HEK293T (cell line): ENCODE measurements at regions not wholly inside any gene's neighbourhood (a gene's known extent, or its start where the extent isn't known, plus 50 kb on each side); places are given as distances from the start of the nearest gene placed in this dataset.

Source experiments
- CTBP1 ChIP-seq: fragments of 450-650 bp; IDR thresholded peaks from 2 replicates; pipeline ENCODE4 v1.6.1; 2016; ENCODE audit warnings: borderline replicate concordance
- FOXK2 ChIP-seq: fragments of 450-650 bp; IDR thresholded peaks from 2 replicates; pipeline ENCODE4 v1.6.1; 2016; ENCODE audit warnings: mild to moderate bottlenecking
- FOXM1 ChIP-seq: fragments of 450-650 bp; IDR thresholded peaks from 2 replicates; pipeline ENCODE4 v1.6.1; 2017; ENCODE audit warnings: mild to moderate bottlenecking, borderline replicate concordance
- HDGF ChIP-seq: fragments of 450-650 bp; IDR thresholded peaks from 2 replicates; pipeline ENCODE4 v1.6.1; 2017; ENCODE audit warnings: antibody characterized with exemption, borderline replicate concordance
- SP1 ChIP-seq: fragments of 450-650 bp; IDR thresholded peaks from 2 replicates; pipeline ENCODE4 v1.6.1; 2017
- SUZ12 ChIP-seq: fragments of 450-650 bp; IDR thresholded peaks from 2 replicates; pipeline ENCODE4 v1.6.1; 2016; ENCODE audit warnings: mild to moderate bottlenecking

DNA sequence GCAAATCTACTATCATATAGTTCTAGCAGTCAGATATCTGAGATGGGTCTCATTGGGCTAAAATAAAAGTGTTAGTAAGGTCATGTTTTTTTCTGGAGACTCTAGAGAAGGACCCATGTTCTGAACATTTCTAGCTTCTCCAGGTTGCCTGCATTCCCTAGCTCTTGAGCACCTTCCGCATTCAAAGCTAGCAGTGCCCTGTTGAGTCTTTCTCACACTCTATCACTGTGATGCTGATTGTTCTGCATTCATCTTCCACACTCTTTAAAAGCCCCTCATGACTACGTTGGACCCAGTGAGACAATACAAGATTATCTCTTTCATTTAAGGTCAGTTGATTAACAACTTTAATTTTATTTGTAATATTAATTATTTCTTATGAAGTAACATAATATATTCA is 433.3 kb upstream of the CHORDC1 start:
- TF ChIP-seq FOXK2 (no peak), SP1 (no peak), CTBP1 (no peak), FOXM1 (no peak), HDGF (no peak), SUZ12 (no peak)
